Caco-2 (cell line): ENCODE measurements at regions not wholly inside any gene's neighbourhood (a gene's known extent, or its start where the extent isn't known, plus 50 kb on each side); places are given as distances from the start of the nearest gene placed in this dataset.

Source experiments
- BruUV-seq: library from RNA; stranded (reverse); fragments of 400-500 nt; replicated peaks from 2 replicates; lab custom pipeline; 2021; lab: Mats Ljungman, UMichigan
- CTCF ChIA-PET: fragments of 300-600 bp; sonication (Branson Sonifier 250); formaldehyde crosslinking; loops from one replicate; lab custom pipeline; 2022; ENCODE audit warnings: antibody characterized with exemption; lab: Charles Lee
- POLR2A ChIA-PET: fragments of 300-600 bp; sonication (Branson Sonifier 250); formaldehyde crosslinking; loops from one replicate; lab custom pipeline; 2022; ENCODE audit warnings: antibody characterized with exemption; lab: Charles Lee
- DNase-seq, 2 experiments: peaks; one replicate each; pipeline versions ENCODE4 v3.0.0 to v3.0.0-alpha.2; 2020 to 2022
- H3K27me3 ChIP-seq: replicated peaks from 2 replicates; pipeline ENCODE4 v1.6.0; 2011; ENCODE audit warnings: low read length; ENCODE audit not compliant: control insufficient read depth, insufficient read depth
- H3K36me3 ChIP-seq: 2 replicates; pipeline ENCODE4 v1.5.1; 2011; ENCODE audit warnings: low read length; ENCODE audit not compliant: control insufficient read depth, insufficient read depth
- H3K4me1 ChIP-seq: fragments of 250-450 bp; sonication (Bioruptor Pico); 2 replicates; pipeline ENCODE4 v1.5.1; 2020; ENCODE audit warnings: mild to moderate bottlenecking
- H3K4me3 ChIP-seq: 2 replicates; pipeline ENCODE4 v1.5.1; 2011; ENCODE audit warnings: low read depth, mild to moderate bottlenecking, control low read depth, low read length
- H3K9me3 ChIP-seq: fragments of 250-450 bp; sonication (Bioruptor Pico); 2 replicates; pipeline ENCODE4 v1.5.1; 2020; ENCODE audit warnings: mild to moderate bottlenecking, moderate library complexity
- H3K27ac Mint-ChIP-seq: one replicate; pipeline ENCODE4 v1.8.0; 2022; ENCODE audit warnings: mixed read lengths; ENCODE audit not compliant: unreplicated experiment
- H3K27me3 Mint-ChIP-seq: one replicate; pipeline ENCODE4 v1.8.0; 2022; ENCODE audit warnings: mixed read lengths; ENCODE audit not compliant: insufficient read depth, unreplicated experiment
- H3K36me3 Mint-ChIP-seq: one replicate; pipeline ENCODE4 v1.8.0; 2022; ENCODE audit warnings: mild to moderate bottlenecking, mixed read lengths; ENCODE audit not compliant: insufficient read depth, unreplicated experiment
- H3K4me1 Mint-ChIP-seq: one replicate; pipeline ENCODE4 v1.8.0; 2022; ENCODE audit warnings: low read depth, mixed read lengths; ENCODE audit not compliant: unreplicated experiment
- H3K4me3 Mint-ChIP-seq: one replicate; pipeline ENCODE4 v1.8.0; 2022; ENCODE audit warnings: mild to moderate bottlenecking, moderate library complexity, mixed read lengths; ENCODE audit not compliant: unreplicated experiment
- H3K9me3 Mint-ChIP-seq: one replicate; pipeline ENCODE4 v1.8.0; 2022; ENCODE audit warnings: mixed read lengths; ENCODE audit not compliant: unreplicated experiment
- intact Hi-C: fragments of 100-400 bp; cut with micrococcal nuclease; formaldehyde crosslinking; loops from one replicate; pipeline ENCODE4 v1.10.0; 2022; ENCODE audit not compliant: unreplicated experiment
- TF ChIP-seq, protein P1 (sequence below), 2 experiments: fragments of 200-600 bp in 1 of 2; IDR thresholded peaks; 1 replicate in 1 of 2; 2 replicates in 1 of 2; pipeline versions ENCODE4 v1.5.1 to v1.8.0; 2011 to 2022; ENCODE audit warnings: antibody characterized with exemption in 1 of 2, control low read depth in 1 of 2, inconsistent platforms in 1 of 2, low read depth in 1 of 2, low read length in 1 of 2, mild to moderate bottlenecking in 1 of 2, moderate library complexity in 1 of 2; ENCODE audit not compliant: insufficient read depth in 1 of 2, severe bottlenecking in 1 of 2, unreplicated experiment in 1 of 2

DNA sequence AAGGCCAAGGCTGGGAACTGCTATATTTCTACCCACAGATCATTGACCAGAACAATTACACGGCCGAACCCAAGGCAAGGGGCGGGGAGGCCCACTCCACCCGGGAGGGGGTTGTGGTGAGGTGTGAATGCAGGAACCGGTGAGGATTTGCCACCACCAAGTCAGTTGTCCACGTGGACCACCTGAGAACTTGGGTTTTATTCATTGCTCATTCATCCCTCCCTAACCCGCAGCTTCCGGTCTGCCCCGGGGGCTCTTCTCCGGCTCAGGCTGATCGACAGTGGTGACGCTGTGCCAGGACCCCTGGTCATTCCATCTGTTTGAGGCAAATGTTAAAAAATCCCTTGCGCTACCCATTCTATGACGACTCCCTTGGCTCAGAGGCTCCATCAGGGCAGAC, 127.7 kb upstream of the RTL1 start:
- H3K27me3 Mint-ChIP-seq: no peaks in the 10 kb centered on the region
- H3K27me3 ChIP-seq: no peaks in the 10 kb centered on the region
- no peaks in the 10 kb centered on the region for H3K4me1 Mint-ChIP-seq
- H3K36me3 ChIP-seq: no peaks in the 10 kb centered on the region
- ChIA-PET CTCF (no interaction called here), POLR2A (no interaction called here)
- no peak for DNase-seq
- H3K9me3 Mint-ChIP-seq: no peaks in the 10 kb centered on the region
- H3K4me3 Mint-ChIP-seq: no peak overlapping the region
- intact Hi-C loops: no loop called here
- no peaks in the 10 kb centered on the region for H3K4me1 ChIP-seq
- H3K36me3 Mint-ChIP-seq: no peaks in the 10 kb centered on the region
- TF ChIP-seq, protein P1, sequence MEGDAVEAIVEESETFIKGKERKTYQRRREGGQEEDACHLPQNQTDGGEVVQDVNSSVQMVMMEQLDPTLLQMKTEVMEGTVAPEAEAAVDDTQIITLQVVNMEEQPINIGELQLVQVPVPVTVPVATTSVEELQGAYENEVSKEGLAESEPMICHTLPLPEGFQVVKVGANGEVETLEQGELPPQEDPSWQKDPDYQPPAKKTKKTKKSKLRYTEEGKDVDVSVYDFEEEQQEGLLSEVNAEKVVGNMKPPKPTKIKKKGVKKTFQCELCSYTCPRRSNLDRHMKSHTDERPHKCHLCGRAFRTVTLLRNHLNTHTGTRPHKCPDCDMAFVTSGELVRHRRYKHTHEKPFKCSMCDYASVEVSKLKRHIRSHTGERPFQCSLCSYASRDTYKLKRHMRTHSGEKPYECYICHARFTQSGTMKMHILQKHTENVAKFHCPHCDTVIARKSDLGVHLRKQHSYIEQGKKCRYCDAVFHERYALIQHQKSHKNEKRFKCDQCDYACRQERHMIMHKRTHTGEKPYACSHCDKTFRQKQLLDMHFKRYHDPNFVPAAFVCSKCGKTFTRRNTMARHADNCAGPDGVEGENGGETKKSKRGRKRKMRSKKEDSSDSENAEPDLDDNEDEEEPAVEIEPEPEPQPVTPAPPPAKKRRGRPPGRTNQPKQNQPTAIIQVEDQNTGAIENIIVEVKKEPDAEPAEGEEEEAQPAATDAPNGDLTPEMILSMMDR (IDR thresholded peaks at IDR 0.05; ENCODE audit: insufficient read depth in 1 of 2, low read depth in 1 of 2, low read length in 1 of 2, severe bottlenecking in 1 of 2, unreplicated experiment in 1 of 2): no peak
- H3K27ac Mint-ChIP-seq: no peak overlapping the region
- no TSS peak for BruUV-seq
- no peaks in the 10 kb centered on the region for H3K9me3 ChIP-seq
- no peak overlapping the region for H3K4me3 ChIP-seq

GRCh38 chr14:101031721-101032120, 128.2 kb upstream of the RTL1 start:
- BruUV-seq: no TSS peak
- Histone ChIP-seq H3K9me3 (no peaks in the 10 kb centered on the region), H3K27me3 (no peaks in the 10 kb centered on the region), H3K4me3 (no peak overlapping the region), H3K36me3 (no peaks in the 10 kb centered on the region), H3K4me1 (no peaks in the 10 kb centered on the region)
- no peaks in the 10 kb centered on the region for H3K9me3 Mint-ChIP-seq
- no peaks in the 10 kb centered on the region for H3K27me3 Mint-ChIP-seq
- ChIA-PET CTCF (no interaction called here), POLR2A (no interaction called here)
- DNase-seq: peak in 1 of 2 experiments; percentile 2
- intact Hi-C loops: no loop called here
- H3K27ac Mint-ChIP-seq: no peak overlapping the region
- no peak overlapping the region for H3K4me3 Mint-ChIP-seq
- no peaks in the 10 kb centered on the region for H3K36me3 Mint-ChIP-seq
- TF ChIP-seq, protein P1 (IDR thresholded peaks at IDR 0.05; ENCODE audit: insufficient read depth in 1 of 2, low read depth in 1 of 2, low read length in 1 of 2, severe bottlenecking in 1 of 2, unreplicated experiment in 1 of 2): no peak
- no peaks in the 10 kb centered on the region for H3K4me1 Mint-ChIP-seq

DNA sequence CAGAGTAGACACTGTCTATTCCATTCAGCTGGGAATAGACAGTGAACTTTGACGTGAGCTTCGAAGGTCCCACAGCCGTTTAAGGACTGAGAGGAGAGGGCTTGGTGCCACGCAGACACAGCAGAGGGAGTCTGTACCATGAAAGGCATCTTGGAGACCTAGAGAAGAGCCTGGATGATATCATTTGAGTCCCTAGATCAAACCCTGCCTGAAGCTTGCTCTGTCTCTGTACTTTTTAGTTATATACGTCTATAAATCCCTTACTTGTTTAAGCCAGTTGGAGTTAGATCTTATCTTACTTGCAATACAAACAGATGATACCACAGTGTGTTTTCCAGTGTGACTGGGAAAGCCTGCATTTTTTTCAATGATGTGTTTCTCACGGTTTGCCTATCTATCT, 128.9 kb upstream of the RTL1 start:
- Mint-ChIP-seq H3K9me3 (no peaks in the 10 kb centered on the region), H3K4me1 (no peaks in the 10 kb centered on the region), H3K27ac (no peak overlapping the region), H3K36me3 (no peaks in the 10 kb centered on the region), H3K27me3 (no peaks in the 10 kb centered on the region), H3K4me3 (no peak overlapping the region)
- H3K4me1 ChIP-seq: no peaks in the 10 kb centered on the region
- no peaks in the 10 kb centered on the region for H3K36me3 ChIP-seq
- no peak overlapping the region for H3K4me3 ChIP-seq
- H3K9me3 ChIP-seq: no peaks in the 10 kb centered on the region
- no peaks in the 10 kb centered on the region for H3K27me3 ChIP-seq
- intact Hi-C loops: no loop called here
- BruUV-seq: no TSS peak
- ChIA-PET POLR2A (no interaction called here), CTCF (no interaction called here)
- peak in 1 of 2 experiments; percentile 15 for DNase-seq
- TF ChIP-seq, protein P1 (IDR thresholded peaks at IDR 0.05; ENCODE audit: insufficient read depth in 1 of 2, low read depth in 1 of 2, low read length in 1 of 2, severe bottlenecking in 1 of 2, unreplicated experiment in 1 of 2): no peak
